Liver (tissue), 8 donors: ENCODE measurements at regions not wholly inside any gene's neighbourhood (a gene's known extent, or its start where the extent isn't known, plus 50 kb on each side); places are given as distances from the start of the nearest gene placed in this dataset.
"Not testable (repeated sequence)": the region's sequence is repeated elsewhere in the genome, so short reads cannot be mapped to it uniquely, and the experiment has no call there.

ENCODE experiments used
- DNase-seq: peaks from one replicate; pipeline ENCODE4 v3.0.0-alpha.2; 2017; ENCODE audit warnings: low spot score
- H3K27ac ChIP-seq, 2 donors: one replicate each; pipeline ENCODE4 v1.7.0; 2013; ENCODE audit warnings: inconsistent platforms in 2 of 2, low read length in 2 of 2, control low read depth in 1 of 2, low read depth in 1 of 2, mild to moderate bottlenecking in 1 of 2
- H3K27me3 ChIP-seq, 4 donors: one replicate each; pipeline versions ENCODE4 v1.6.1 to v1.7.0; 2013; ENCODE audit warnings: low read length in 3 of 4, inconsistent platforms in 1 of 4, mild to moderate bottlenecking in 1 of 4, moderate library complexity in 1 of 4; ENCODE audit not compliant: control insufficient read depth in 4 of 4, insufficient read depth in 4 of 4
- H3K36me3 ChIP-seq, 4 donors: one replicate each; pipeline versions ENCODE4 v1.6.1 to v1.7.0; 2013; ENCODE audit warnings: low read length in 3 of 4, mild to moderate bottlenecking in 3 of 4, low read depth in 1 of 4, moderate library complexity in 1 of 4; ENCODE audit not compliant: control insufficient read depth in 4 of 4, insufficient read depth in 3 of 4
- H3K4me1 ChIP-seq, 4 donors: one replicate each; pipeline versions ENCODE4 v1.6.1 to v1.7.0; 2013; ENCODE audit warnings: low read length in 3 of 4, mild to moderate bottlenecking in 3 of 4, moderate library complexity in 1 of 4; ENCODE audit not compliant: control insufficient read depth in 4 of 4, insufficient read depth in 4 of 4
- H3K4me3 ChIP-seq, 3 donors: one replicate each; pipeline versions ENCODE4 v1.6.1 to v1.7.0; 2013; ENCODE audit warnings: low read length in 3 of 3, control low read depth in 1 of 3, low read depth in 1 of 3, mild to moderate bottlenecking in 1 of 3
- H3K9ac ChIP-seq, 2 donors: one replicate each; pipeline ENCODE4 v1.7.0; 2013; ENCODE audit warnings: low read length in 2 of 2, mild to moderate bottlenecking in 2 of 2, moderate library complexity in 2 of 2, control low read depth in 1 of 2, low read depth in 1 of 2
- H3K9me3 ChIP-seq, 4 donors: one replicate each; pipeline versions ENCODE4 v1.6.1 to v1.7.0; 2013; ENCODE audit warnings: low read length in 3 of 4; ENCODE audit not compliant: control insufficient read depth in 4 of 4
- FOXA1 ChIP-seq: IDR thresholded peaks from 2 replicates; pipeline ENCODE4 v1.6.1; 2016; ENCODE audit warnings: antibody characterized with exemption
- FOXA2 ChIP-seq: IDR thresholded peaks from 2 replicates; pipeline ENCODE4 v1.6.1; 2016; ENCODE audit warnings: antibody characterized with exemption
- GABPA ChIP-seq, 2 donors: IDR thresholded peaks in 1 of 2; conservative IDR thresholded peaks in 1 of 2; 2 replicates each; pipeline ENCODE4 v1.6.1; 2016; ENCODE audit warnings: antibody characterized with exemption in 2 of 2, mild to moderate bottlenecking in 1 of 2, moderate library complexity in 1 of 2
- HNF4A ChIP-seq, 2 donors: conservative IDR thresholded peaks; 2 replicates each; pipeline ENCODE4 v1.6.1; 2016; ENCODE audit warnings: antibody characterized with exemption in 2 of 2, mild to moderate bottlenecking in 2 of 2
- HNF4G ChIP-seq: IDR thresholded peaks from 2 replicates; pipeline ENCODE4 v1.6.1; 2016; ENCODE audit warnings: antibody characterized with exemption
- JUND ChIP-seq, 2 donors: IDR thresholded peaks; 2 replicates each; pipeline ENCODE4 v1.6.1; 2016; ENCODE audit warnings: antibody characterized with exemption in 2 of 2
- NR2F2 ChIP-seq: IDR thresholded peaks from 2 replicates; pipeline ENCODE4 v1.6.1; 2016; ENCODE audit warnings: antibody characterized with exemption
- RAD21 ChIP-seq, 2 donors: IDR thresholded peaks; 2 replicates each; pipeline ENCODE4 v1.6.1; 2016; ENCODE audit warnings: antibody characterized with exemption in 2 of 2, mild to moderate bottlenecking in 2 of 2
- RXRA ChIP-seq, 2 donors: IDR thresholded peaks; 2 replicates each; pipeline ENCODE4 v1.6.1; 2017 to 2018; ENCODE audit warnings: antibody characterized with exemption in 2 of 2, mild to moderate bottlenecking in 1 of 2
- SP1 ChIP-seq: IDR thresholded peaks from 2 replicates; pipeline ENCODE4 v1.6.1; 2018; ENCODE audit warnings: antibody characterized with exemption, mild to moderate bottlenecking
- TAF1 ChIP-seq: conservative IDR thresholded peaks from 2 replicates; pipeline ENCODE4 v1.6.1; 2016; ENCODE audit warnings: antibody characterized with exemption, mild to moderate bottlenecking
- YY1 ChIP-seq: IDR thresholded peaks from 2 replicates; pipeline ENCODE4 v1.6.1; 2016; ENCODE audit warnings: antibody characterized with exemption, mild to moderate bottlenecking
- WGBS: extraction: QIAGEN DNeasy Blood & Tissue Kit; methylation state at CpG from one replicate; pipeline ENCODE4 v1.1.7; 2013; 5-methylcytosine and 5-hydroxymethylcytosine counted together
- TF ChIP-seq, protein P1 (sequence below): IDR thresholded peaks from 2 replicates; pipeline ENCODE4 v1.6.1; 2016; ENCODE audit warnings: antibody characterized with exemption
- TF ChIP-seq, protein P2 (sequence below): IDR thresholded peaks from 2 replicates; pipeline ENCODE4 v1.6.1; 2016; ENCODE audit warnings: antibody characterized with exemption
- TF ChIP-seq, protein P3 (sequence below): fragments of 150-350 bp; IDR thresholded peaks from 2 replicates; pipeline ENCODE4 v1.5.1; 2017; ENCODE audit warnings: improper control_type of control experiment, low read depth, low read length; ENCODE audit not compliant: missing input control
- TF ChIP-seq, protein P4 (sequence below): IDR thresholded peaks from 2 replicates; pipeline ENCODE4 v1.6.1; 2016; ENCODE audit warnings: antibody characterized with exemption, mild to moderate bottlenecking
- TF ChIP-seq, protein P5 (sequence below): IDR thresholded peaks from 2 replicates; pipeline ENCODE4 v1.6.1; 2016; ENCODE audit warnings: antibody characterized with exemption
- donor health status: healthy.
- donor health status: healthy.
- donor health status: healthy.
- donor health status: healthy.
- donor health status: healthy.

DNA sequence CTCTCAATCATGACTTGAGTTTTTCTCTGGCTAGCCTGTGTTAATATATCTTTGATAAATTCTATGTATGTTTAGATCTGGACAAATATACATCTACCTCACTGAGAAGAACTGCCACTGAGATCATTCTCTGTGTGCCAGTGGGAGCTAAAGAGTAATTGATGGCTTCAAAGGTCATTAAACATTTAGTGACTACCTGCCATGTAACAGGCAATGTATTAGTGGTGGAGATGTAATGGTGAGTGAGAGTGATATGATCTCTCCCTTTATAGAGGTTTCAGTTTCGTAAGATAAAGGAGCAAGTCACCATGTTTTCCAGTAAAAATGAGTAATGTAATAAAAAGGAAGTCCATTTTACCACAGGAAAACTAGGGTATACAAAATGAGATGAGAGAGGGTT lies 235.8 kb upstream of the CDH8 start (continued):
- TF ChIP-seq, protein P1, sequence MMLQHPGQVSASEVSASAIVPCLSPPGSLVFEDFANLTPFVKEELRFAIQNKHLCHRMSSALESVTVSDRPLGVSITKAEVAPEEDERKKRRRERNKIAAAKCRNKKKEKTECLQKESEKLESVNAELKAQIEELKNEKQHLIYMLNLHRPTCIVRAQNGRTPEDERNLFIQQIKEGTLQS, result no peak
- no peak for TF ChIP-seq FOXA1
- TF ChIP-seq HNF4A (conservative IDR thresholded peaks at IDR 0.05), result no peak
- no peak for TF ChIP-seq NR2F2
- TF ChIP-seq HNF4G, result no peak

DNA sequence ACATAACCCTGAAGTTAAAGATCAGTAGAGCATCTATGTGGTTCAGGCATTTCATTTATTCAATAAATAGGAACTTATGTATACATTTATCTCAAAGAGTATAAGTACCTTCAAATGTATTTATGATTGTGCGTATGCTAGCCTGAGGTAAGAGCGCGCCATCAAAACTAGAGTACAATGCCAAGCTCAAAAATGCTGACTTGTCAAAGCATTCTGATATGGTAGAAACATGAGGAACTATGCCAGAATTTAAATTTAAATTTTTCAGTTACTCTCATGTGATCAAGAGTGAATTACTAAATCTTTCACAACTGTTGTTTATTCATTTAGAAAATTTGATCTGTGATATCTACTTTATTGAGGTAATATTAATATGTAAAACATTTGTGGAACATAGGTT lies 225.5 kb upstream of the CDH8 start:
- 89% methylated on average over 3 of the region's 3 CpGs for WGBS
- TF ChIP-seq RAD21 (IDR thresholded peaks at IDR 0.05), result no peak
- TF ChIP-seq, protein P2, sequence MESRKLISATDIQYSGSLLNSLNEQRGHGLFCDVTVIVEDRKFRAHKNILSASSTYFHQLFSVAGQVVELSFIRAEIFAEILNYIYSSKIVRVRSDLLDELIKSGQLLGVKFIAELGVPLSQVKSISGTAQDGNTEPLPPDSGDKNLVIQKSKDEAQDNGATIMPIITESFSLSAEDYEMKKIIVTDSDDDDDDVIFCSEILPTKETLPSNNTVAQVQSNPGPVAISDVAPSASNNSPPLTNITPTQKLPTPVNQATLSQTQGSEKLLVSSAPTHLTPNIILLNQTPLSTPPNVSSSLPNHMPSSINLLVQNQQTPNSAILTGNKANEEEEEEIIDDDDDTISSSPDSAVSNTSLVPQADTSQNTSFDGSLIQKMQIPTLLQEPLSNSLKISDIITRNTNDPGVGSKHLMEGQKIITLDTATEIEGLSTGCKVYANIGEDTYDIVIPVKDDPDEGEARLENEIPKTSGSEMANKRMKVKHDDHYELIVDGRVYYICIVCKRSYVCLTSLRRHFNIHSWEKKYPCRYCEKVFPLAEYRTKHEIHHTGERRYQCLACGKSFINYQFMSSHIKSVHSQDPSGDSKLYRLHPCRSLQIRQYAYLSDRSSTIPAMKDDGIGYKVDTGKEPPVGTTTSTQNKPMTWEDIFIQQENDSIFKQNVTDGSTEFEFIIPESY, result no peak
- TF ChIP-seq NR2F2, result no peak
- no peak for TF ChIP-seq YY1
- TF ChIP-seq SP1, result no peak
- TF ChIP-seq, protein P3, sequence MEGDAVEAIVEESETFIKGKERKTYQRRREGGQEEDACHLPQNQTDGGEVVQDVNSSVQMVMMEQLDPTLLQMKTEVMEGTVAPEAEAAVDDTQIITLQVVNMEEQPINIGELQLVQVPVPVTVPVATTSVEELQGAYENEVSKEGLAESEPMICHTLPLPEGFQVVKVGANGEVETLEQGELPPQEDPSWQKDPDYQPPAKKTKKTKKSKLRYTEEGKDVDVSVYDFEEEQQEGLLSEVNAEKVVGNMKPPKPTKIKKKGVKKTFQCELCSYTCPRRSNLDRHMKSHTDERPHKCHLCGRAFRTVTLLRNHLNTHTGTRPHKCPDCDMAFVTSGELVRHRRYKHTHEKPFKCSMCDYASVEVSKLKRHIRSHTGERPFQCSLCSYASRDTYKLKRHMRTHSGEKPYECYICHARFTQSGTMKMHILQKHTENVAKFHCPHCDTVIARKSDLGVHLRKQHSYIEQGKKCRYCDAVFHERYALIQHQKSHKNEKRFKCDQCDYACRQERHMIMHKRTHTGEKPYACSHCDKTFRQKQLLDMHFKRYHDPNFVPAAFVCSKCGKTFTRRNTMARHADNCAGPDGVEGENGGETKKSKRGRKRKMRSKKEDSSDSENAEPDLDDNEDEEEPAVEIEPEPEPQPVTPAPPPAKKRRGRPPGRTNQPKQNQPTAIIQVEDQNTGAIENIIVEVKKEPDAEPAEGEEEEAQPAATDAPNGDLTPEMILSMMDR, result no peak
- no peak for TF ChIP-seq HNF4G
- no peak for TF ChIP-seq HNF4A (conservative IDR thresholded peaks at IDR 0.05)
- no peak for TF ChIP-seq RXRA (IDR thresholded peaks at IDR 0.05)
- no peak for TF ChIP-seq TAF1
- TF ChIP-seq, protein P4, sequence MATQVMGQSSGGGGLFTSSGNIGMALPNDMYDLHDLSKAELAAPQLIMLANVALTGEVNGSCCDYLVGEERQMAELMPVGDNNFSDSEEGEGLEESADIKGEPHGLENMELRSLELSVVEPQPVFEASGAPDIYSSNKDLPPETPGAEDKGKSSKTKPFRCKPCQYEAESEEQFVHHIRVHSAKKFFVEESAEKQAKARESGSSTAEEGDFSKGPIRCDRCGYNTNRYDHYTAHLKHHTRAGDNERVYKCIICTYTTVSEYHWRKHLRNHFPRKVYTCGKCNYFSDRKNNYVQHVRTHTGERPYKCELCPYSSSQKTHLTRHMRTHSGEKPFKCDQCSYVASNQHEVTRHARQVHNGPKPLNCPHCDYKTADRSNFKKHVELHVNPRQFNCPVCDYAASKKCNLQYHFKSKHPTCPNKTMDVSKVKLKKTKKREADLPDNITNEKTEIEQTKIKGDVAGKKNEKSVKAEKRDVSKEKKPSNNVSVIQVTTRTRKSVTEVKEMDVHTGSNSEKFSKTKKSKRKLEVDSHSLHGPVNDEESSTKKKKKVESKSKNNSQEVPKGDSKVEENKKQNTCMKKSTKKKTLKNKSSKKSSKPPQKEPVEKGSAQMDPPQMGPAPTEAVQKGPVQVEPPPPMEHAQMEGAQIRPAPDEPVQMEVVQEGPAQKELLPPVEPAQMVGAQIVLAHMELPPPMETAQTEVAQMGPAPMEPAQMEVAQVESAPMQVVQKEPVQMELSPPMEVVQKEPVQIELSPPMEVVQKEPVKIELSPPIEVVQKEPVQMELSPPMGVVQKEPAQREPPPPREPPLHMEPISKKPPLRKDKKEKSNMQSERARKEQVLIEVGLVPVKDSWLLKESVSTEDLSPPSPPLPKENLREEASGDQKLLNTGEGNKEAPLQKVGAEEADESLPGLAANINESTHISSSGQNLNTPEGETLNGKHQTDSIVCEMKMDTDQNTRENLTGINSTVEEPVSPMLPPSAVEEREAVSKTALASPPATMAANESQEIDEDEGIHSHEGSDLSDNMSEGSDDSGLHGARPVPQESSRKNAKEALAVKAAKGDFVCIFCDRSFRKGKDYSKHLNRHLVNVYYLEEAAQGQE, result no peak
- no peak for TF ChIP-seq FOXA1
- TF ChIP-seq, protein P5, sequence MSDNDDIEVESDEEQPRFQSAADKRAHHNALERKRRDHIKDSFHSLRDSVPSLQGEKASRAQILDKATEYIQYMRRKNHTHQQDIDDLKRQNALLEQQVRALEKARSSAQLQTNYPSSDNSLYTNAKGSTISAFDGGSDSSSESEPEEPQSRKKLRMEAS, result no peak
- TF ChIP-seq GABPA (IDR thresholded peaks at IDR 0.05 in 1 of 2, conservative IDR thresholded peaks at IDR 0.05 in 1 of 2), result no peak
- no peak for TF ChIP-seq JUND (IDR thresholded peaks at IDR 0.05)
- TF ChIP-seq FOXA2, result no peak
- TF ChIP-seq, protein P1, result no peak
- no peak overlapping the region for H3K27ac ChIP-seq
- peaks cover 0 to 4% (median 0%) of the 10 kb centered on the region in 4 donors for H3K27me3 ChIP-seq
- H3K4me1 ChIP-seq, result no peaks in the 10 kb centered on the region
- no peak overlapping the region for H3K4me3 ChIP-seq
- H3K9ac ChIP-seq, result no peak overlapping the region
- no peaks in the 10 kb centered on the region for H3K36me3 ChIP-seq
- DNase-seq, result no peak
- peaks cover 0 to 2% (median 0%) of the 10 kb centered on the region in 4 donors for H3K9me3 ChIP-seq

DNA sequence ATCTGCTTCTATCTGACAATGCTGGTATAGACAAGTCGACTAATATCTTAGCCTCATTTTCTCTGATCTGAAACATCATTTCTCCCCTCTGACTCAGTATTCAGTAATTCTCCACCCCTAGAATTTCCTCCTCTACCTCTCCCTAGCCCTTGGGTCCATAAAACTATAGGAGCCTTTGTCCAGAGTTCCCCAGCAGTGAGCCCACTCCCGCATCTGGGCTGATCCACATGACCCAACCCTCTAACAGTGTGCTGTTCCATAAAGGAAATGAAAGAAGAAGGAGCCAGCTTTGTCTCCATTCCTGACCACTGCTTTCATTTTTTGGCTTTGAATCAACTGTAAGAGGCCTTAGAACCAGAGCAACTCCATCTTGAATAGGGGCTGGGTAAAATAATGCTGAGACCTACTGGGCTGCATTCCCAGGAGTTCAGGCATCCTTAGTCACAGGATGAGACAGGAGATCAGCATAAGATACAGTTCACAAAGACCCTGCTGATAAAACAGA lies 222.7 kb upstream of the CDH8 start:
- not testable (repeated sequence) for H3K27ac ChIP-seq, H3K36me3 ChIP-seq, DNase-seq, H3K27me3 ChIP-seq, H3K4me3 ChIP-seq, H3K9ac ChIP-seq, H3K4me1 ChIP-seq, H3K9me3 ChIP-seq
- WGBS, result 77% methylated on average over 2 of the region's 2 CpGs
